Right kidney (tissue), 1 donor: ENCODE measurements at regions not wholly inside any gene's neighbourhood (a gene's known extent, or its start where the extent isn't known, plus 50 kb on each side); places are given as distances from the start of the nearest gene placed in this dataset.
"Not testable (repeated sequence)": the region's sequence is repeated elsewhere in the genome, so short reads cannot be mapped to it uniquely, and the experiment has no call there.

ENCODE experiments used
- DNase-seq: peaks from one replicate; pipeline ENCODE4 v3.0.0-alpha.2; 2016

DNA sequence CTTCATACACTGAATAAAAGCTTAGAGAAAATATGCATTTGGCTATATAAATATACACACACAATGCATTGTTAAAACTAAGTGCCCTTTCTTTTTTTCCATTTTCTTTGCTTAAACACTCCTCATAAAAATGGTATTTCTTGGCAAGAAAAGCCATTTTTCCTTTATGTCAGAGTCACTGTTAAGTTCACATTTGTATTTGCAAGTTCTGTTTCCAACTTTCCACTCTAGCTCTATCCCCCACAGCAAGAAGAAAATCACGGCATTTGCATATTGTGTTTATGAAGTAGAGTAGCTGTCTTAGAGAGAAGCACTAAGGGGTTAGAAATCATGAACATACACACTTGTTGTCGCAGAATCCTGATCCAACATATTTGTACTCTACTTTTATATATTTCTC is 662.1 kb upstream of the MEF2C start:
- no peak for DNase-seq

DNA sequence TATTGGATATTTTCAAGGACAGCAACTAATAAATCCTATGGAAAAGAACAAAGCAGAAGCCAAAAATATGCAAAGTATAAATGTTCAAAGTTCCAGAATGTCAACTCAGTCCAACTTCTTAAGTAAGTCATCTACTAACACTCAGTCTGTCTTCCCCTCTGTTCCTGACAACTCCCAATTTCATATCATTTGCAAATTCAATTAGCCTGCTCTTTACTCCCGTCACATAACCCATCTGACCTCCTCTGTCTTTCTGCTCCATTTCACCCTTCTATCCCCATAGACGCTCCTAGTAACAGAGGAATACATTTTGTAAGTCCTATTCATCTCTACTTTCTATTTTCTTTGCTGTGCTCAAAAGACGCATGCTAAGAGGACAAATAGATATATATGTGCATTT is 659.8 kb upstream of the MEF2C start:
- DNase-seq, result no peak

DNA sequence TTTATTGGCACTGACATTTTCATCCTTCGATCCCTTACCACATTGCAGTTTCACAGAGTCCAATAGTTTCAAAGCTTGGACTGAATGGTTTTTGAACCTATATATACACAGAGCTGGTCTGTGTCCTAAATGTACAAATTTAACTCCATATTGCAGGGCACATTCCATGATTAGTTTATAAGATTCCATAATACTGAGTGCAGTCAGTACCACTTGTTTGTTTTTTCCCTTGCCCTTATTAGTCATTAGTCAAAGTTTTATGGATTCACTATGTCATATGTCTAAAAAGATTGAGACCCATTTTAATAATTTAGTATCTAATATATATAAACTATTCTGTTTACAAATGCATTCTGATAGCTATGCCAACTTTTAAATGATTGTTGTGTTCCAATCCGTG is 654.8 kb upstream of the MEF2C start:
- DNase-seq, result no peak

DNA sequence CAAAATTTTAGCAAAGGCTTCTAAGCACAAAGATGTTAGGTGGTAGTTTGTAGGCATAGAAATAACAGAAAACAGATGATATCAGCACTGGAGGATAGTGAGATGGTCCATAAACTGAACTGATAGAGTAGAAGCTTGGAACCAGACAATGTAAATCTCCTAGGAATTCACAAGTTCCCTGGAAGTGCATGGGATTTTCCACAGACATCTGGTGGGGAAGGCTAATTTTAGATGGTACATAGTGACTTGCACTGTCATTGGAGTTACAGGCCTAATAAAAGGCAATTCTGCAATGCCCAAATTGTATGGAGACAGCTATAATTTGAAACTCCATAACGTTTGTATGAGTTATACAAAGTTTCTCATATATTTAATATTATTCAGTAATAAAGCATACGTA is 653.0 kb upstream of the MEF2C start:
- DNase-seq, result no peak

GRCh38 chr5:89535411-89535810 is 652.4 kb upstream of the MEF2C start:
- no peak for DNase-seq

GRCh38 chr5:89534331-89534730 is 651.3 kb upstream of the MEF2C start:
- DNase-seq, result no peak

- DNase-seq, result no peak
Measured at GRCh38 chr5:89524785-89525184, 641.8 kb upstream of the MEF2C start.

GRCh38 chr5:89523867-89524266 is 640.9 kb upstream of the MEF2C start:
- not testable (repeated sequence) for DNase-seq

DNA sequence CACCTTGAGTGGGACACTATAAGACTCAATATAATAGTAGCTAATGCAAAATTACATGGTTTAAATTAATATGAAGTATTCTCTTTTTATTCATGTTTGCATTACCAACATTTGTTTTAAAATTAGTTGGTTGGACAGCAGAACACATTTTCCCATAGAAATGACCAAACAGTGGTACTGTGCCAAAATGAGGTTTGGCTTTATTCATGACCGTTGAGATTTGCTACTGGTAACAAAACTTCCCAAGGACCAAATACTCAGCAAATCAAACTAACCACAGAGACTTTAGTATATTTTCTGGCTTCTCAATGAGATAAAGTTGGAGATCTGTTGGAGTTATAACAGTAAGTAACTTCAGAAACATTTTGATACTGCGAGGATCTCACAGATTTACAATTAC is 637.8 kb upstream of the MEF2C start:
- no peak for DNase-seq

DNA sequence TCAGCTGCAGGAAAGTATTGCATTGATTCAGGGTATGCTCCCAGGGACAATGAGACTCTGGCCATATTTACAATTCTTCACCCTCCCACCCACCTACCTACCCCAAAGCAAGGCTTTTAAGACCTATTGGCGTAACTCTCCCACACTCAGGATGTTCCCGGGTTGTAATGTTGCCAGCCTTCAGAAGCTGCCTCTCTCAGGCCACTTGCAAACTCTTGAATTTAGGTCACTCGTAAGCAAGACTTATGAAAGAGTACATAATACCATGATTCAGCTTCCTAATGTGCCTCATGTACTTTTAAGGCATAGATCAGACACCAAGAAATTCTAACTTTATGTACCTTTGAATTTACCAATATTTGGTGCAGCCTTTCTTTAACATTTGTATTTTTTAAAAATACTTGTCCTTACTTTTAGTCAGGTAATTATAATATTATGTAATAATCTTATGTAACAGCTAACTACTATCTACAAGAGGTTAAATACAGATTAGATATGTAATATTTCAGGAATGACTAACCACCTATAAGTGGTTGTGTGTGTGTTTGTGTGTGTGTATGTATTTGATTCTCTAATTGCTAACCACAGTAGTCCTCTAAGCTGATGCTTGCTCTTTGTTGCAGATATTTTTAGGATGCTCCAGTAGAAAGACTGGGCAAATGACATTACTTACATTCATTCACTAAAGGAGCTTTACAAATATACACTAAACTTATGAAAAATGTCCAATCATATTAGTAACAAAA is 630.5 kb upstream of the MEF2C start:
- DNase-seq, result no peak

GRCh38 chr5:89504051-89504450 is 621.1 kb upstream of the MEF2C start:
- DNase-seq, result no peak

DNA sequence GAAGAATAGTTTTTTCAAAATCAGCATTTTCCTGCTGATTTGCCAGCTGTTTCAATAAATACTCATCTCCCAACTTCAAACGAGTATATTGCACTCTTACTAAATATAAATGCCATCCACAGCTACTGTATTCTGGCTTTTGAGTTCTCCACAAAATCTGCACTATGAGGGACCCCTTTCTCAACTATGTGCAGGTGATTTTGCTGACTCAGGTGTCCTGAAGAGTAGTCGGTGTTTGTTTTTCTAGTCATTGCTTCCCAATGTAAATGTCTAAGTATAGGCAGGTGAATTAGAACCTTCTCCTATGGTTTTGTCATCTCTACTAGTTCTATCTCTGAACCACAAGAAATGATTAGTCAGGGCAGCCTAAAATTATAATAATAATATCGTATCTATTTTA is 616.8 kb upstream of the MEF2C start:
- no peak for DNase-seq

DNA sequence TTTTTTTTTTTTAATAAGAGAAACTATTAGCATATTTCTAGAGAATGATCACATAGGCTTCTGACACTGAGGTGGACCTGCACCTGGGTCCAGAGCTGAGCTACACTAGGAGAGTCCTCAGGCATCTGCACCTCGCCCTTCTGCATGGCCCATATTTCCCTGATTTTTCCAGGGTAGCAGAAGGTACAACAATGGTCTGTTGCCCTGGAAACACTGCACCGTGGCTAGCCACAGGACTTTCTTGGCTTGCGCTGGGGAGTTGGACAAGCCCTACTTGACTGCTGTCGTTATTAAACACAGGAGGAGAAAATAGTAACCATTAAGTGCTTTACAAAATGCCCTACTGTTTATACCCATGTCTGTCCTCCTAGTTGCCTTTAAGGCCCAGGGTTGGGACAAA is 615.7 kb upstream of the MEF2C start:
- DNase-seq, result no peak

GRCh38 chr5:89493414-89493813 is 610.4 kb upstream of the MEF2C start:
- no peak for DNase-seq

DNA sequence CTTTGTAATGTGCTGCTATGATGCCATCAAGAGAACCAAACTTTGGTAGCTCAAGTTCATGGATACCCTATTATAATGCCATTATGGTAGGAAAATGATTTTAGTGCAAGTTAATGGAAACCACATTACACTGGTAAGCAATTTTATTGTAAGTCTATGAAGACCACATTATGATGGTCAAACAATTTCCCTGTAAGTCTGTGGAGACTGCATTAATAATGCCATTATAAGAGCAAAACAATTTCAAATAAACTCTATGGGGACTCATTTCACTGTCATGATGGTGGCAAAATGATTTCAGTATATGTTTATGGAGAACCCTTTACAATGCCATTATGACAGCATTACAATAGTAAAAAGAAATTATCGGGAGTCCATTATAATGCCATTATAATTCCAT is 602.0 kb upstream of the MEF2C start:
- no peak for DNase-seq

DNA sequence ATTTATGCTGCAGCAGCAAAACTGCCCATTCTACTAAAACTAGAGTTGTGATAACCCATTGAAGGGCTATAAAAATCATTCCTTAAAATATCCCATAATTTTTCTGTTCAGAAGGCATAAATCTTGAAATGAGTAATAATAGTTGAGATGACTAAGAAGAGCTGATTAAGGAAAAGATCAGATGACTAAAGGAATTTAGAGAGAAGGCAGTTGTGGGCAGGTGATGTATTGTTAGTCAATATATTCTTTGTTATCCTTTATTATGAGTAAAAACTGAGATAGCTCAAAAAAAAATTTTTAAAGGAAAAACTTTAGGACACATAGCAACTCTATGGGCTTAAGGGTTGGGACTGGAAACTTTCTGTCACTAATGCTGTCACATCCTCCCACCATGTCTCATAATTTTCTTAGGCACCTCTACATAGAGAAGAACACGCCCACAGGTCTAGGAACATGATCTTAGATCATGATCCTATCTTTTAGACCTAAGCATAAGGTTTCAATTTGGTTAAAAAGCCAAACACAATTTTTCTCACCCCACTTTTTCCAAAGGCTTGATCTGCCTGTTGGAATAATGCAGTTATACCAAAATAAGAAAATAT is 597.5 kb upstream of the MEF2C start:
- no peak for DNase-seq

- no peak for DNase-seq
Measured at GRCh38 chr5:89478851-89479250, 595.9 kb upstream of the MEF2C start.

- no peak for DNase-seq
Measured at GRCh38 chr5:89473196-89473595, 590.2 kb upstream of the MEF2C start.

DNA sequence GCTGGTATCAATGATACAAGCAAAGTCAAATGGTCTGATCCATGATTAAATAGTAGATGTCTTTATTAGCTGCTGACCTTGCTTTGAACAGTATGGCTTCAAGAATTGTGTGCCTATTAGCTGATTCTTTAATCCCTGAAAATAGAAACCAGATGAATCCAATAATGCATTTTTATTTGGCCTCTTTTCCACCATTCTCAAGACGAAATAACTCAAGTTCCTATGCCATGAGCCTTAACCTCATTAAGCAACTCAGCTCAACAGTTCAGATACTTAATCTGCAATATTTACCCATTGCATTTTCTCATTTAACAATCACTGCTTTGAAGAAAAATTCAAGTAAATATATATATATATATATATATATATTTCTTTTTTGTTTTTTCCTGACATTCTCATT is 588.6 kb upstream of the MEF2C start:
- no peak for DNase-seq

DNA sequence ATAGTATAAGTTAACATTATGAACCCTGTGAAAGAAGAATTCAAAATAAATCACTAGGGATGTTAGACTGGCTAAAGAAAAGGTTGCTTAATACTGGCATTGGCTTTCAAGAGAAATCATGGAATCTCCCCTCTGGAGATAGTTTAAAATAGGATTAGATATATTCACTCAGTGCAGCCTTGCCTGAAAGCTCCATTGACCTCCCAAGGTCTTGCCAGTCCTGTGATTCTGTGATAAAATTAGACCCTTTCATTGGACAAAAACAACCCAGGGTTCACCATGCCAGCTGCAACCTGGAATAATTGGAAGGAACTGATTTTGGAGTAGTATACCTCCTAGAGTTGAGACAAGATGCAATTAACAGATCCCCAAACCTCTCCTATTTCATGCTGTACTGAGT is 588.1 kb upstream of the MEF2C start:
- no peak for DNase-seq

DNA sequence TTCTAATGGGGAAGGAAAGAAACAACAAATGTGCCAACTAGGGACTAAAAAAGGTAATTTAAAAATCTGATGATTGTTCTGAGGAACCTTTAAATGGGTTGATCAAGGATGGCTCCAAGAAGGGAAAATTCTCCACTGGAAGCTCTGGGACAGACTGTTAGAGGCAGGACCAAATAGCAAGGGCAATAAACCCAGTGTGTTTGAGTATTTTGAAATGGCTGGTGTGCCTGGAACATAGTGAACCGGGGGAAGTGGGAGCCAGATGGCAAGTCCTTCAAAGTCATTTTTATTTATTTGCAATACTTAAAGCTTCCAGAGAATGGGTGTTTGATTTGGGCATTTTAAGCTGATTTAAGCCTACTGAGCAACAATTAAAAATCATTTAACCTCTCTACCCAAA is 587.7 kb upstream of the MEF2C start:
- no peak for DNase-seq

- no peak for DNase-seq
Measured at GRCh38 chr5:89458332-89458656, 575.3 kb upstream of the MEF2C start.

GRCh38 chr5:89457411-89458331 is 574.7 kb upstream of the MEF2C start:
- DNase-seq, result no peak

GRCh38 chr5:89452081-89452480 is 569.1 kb upstream of the MEF2C start:
- no peak for DNase-seq
